KMS-11 (cell line): ENCODE measurements at regions not wholly inside any gene's neighbourhood (a gene's known extent, or its start where the extent isn't known, plus 50 kb on each side); places are given as distances from the start of the nearest gene placed in this dataset.
A peak's percentile ranks its signal among the peaks of the same experiment; 100 is the strongest.
"Not testable (repeated sequence)": the region's sequence is repeated elsewhere in the genome, so short reads cannot be mapped to it uniquely, and the experiment has no call there.

Source experiments
- H2AFZ ChIP-seq: fragments of 200-600 bp; sonication (generic); 2 replicates; pipeline ENCODE4 v1.6.1; 2016; ENCODE audit warnings: antibody characterized with exemption, mixed run types, low read depth
- H3K27ac ChIP-seq: fragments of 200-600 bp; sonication (generic); 2 replicates; pipeline ENCODE4 v1.6.1; 2016; ENCODE audit warnings: mild to moderate bottlenecking, mixed run types
- H3K27me3 ChIP-seq: fragments of 200-600 bp; sonication (generic); 2 replicates; pipeline ENCODE4 v1.6.1; 2017; ENCODE audit warnings: mild to moderate bottlenecking, low read depth, mixed run types, moderate library complexity; ENCODE audit not compliant: insufficient read depth
- H3K36me3 ChIP-seq: fragments of 200-600 bp; sonication (generic); 2 replicates; pipeline ENCODE4 v1.6.1; 2017; ENCODE audit warnings: mild to moderate bottlenecking, mixed run types; ENCODE audit not compliant: insufficient read depth
- H3K4me1 ChIP-seq: fragments of 200-600 bp; sonication (generic); 2 replicates; pipeline ENCODE4 v1.6.1; 2016; ENCODE audit warnings: mild to moderate bottlenecking, low read depth, mixed run types; ENCODE audit not compliant: poor library complexity, severe bottlenecking
- H3K4me2 ChIP-seq: fragments of 200-600 bp; sonication (generic); 2 replicates; pipeline ENCODE4 v1.7.0; 2016; ENCODE audit warnings: mild to moderate bottlenecking, mixed run types
- H3K4me3 ChIP-seq: fragments of 200-600 bp; sonication (generic); IDR thresholded peaks from 2 replicates; pipeline ENCODE4 v1.6.1; 2017; ENCODE audit warnings: low read depth, low read length, mixed read lengths; ENCODE audit not compliant: insufficient read depth
- H3K79me2 ChIP-seq: fragments of 200-600 bp; sonication (generic); 2 replicates; pipeline ENCODE4 v1.6.1; 2016; ENCODE audit warnings: low read depth, mixed run types; ENCODE audit not compliant: insufficient read depth
- H3K9ac ChIP-seq: fragments of 200-600 bp; sonication (generic); 2 replicates; pipeline ENCODE4 v1.6.1; 2016; ENCODE audit warnings: mild to moderate bottlenecking, mixed run types
- H4K20me1 ChIP-seq: fragments of 200-600 bp; sonication (generic); 2 replicates; pipeline ENCODE4 v1.6.1; 2016; ENCODE audit warnings: mild to moderate bottlenecking, mixed run types; ENCODE audit not compliant: insufficient read depth
- TF ChIP-seq, protein P1 (sequence below): fragments of 200-600 bp; sonication (generic); conservative IDR thresholded peaks from 2 replicates; pipeline ENCODE4 v1.6.1; 2017; ENCODE audit warnings: low read depth, mild to moderate bottlenecking, antibody characterized with exemption, low read length, moderate library complexity, mixed read lengths

DNA sequence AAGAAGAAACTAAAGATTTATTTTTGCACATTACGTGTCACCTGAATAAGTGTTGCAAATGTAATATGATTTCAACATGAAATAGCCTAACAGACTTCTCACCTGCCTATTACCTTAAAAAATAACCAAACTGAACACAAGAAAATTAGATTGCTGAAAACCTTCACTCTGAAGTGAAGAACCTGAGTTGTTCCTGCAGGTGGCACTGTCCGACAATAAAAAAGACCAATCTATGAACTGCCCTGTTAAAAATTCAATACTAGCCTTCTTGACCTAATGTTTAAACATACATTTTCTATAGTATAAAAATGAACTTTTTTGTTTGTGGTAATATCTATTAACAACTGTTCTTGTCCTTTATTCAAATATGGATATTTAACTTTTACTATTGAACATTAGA is 69.2 kb upstream of the PNPLA4 start:
- H3K27me3 ChIP-seq = no peaks in the 10 kb centered on the region
- TF ChIP-seq, protein P1, sequence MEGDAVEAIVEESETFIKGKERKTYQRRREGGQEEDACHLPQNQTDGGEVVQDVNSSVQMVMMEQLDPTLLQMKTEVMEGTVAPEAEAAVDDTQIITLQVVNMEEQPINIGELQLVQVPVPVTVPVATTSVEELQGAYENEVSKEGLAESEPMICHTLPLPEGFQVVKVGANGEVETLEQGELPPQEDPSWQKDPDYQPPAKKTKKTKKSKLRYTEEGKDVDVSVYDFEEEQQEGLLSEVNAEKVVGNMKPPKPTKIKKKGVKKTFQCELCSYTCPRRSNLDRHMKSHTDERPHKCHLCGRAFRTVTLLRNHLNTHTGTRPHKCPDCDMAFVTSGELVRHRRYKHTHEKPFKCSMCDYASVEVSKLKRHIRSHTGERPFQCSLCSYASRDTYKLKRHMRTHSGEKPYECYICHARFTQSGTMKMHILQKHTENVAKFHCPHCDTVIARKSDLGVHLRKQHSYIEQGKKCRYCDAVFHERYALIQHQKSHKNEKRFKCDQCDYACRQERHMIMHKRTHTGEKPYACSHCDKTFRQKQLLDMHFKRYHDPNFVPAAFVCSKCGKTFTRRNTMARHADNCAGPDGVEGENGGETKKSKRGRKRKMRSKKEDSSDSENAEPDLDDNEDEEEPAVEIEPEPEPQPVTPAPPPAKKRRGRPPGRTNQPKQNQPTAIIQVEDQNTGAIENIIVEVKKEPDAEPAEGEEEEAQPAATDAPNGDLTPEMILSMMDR = peak; percentile 45; the same call in 1 of the 2 replicates
- H3K79me2 ChIP-seq = no peaks in the 10 kb centered on the region
- H2AFZ ChIP-seq = no peak overlapping the region
- H3K27ac ChIP-seq = no peak overlapping the region
- no peak overlapping the region for H3K9ac ChIP-seq
- H3K36me3 ChIP-seq = no peaks in the 10 kb centered on the region
- no peaks in the 10 kb centered on the region for H4K20me1 ChIP-seq
- no peak overlapping the region for H3K4me2 ChIP-seq
- no peak overlapping the region for H3K4me3 ChIP-seq
- H3K4me1 ChIP-seq = no peaks in the 10 kb centered on the region

- no peaks in the 10 kb centered on the region for H3K27me3 ChIP-seq
- H3K27ac ChIP-seq = no peak overlapping the region
- TF ChIP-seq, protein P1 = no peak
- no peak overlapping the region for H3K9ac ChIP-seq
- H3K79me2 ChIP-seq = no peaks in the 10 kb centered on the region
- H4K20me1 ChIP-seq = no peaks in the 10 kb centered on the region
- H3K36me3 ChIP-seq = no peaks in the 10 kb centered on the region
- no peak overlapping the region for H2AFZ ChIP-seq
- H3K4me3 ChIP-seq = no peak overlapping the region
- H3K4me1 ChIP-seq = no peaks in the 10 kb centered on the region
- no peak overlapping the region for H3K4me2 ChIP-seq
These were observed 66.7 kb upstream of the PNPLA4 start for GRCh38 chrX:7993873-7994272.

DNA sequence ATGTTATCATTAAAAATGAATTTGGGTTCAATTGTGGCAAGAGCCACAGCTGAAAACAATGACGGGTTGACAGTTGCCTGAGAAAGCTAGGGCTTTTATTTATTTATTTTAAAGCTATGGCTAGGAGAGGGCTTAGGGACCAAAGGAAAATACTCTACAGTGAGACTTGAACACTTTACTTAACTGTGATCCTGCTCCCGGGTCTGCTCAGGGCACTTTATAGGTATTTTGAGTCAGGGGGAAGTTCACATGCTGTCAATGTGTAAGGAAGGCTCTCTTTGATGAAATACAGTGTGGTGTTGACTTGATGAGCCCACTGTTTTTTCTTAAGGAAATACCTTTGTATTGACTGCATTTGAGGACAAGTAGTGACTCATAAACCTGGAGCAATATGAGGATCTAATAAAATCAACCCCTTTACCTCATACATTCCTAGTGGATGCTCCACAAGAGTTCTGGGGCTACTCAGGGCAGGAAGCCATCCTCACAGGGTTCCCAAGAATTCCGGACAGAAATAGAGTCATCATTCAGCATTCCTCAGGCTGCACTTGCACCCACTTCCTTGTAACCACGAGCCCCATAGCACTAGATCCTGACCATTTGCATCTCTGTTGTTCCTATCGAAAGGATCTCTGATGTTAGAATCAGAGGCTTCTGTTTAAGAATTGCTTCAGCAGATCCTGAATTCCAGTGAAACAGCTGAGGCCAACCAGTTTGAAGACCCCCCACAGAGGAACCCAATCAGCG is 61.0 kb upstream of the PNPLA4 start:
- not testable (repeated sequence) for H3K79me2 ChIP-seq, H3K27ac ChIP-seq, H4K20me1 ChIP-seq, H3K4me1 ChIP-seq, H3K4me3 ChIP-seq, H3K27me3 ChIP-seq, H3K4me2 ChIP-seq, H2AFZ ChIP-seq, H3K36me3 ChIP-seq, H3K9ac ChIP-seq

DNA sequence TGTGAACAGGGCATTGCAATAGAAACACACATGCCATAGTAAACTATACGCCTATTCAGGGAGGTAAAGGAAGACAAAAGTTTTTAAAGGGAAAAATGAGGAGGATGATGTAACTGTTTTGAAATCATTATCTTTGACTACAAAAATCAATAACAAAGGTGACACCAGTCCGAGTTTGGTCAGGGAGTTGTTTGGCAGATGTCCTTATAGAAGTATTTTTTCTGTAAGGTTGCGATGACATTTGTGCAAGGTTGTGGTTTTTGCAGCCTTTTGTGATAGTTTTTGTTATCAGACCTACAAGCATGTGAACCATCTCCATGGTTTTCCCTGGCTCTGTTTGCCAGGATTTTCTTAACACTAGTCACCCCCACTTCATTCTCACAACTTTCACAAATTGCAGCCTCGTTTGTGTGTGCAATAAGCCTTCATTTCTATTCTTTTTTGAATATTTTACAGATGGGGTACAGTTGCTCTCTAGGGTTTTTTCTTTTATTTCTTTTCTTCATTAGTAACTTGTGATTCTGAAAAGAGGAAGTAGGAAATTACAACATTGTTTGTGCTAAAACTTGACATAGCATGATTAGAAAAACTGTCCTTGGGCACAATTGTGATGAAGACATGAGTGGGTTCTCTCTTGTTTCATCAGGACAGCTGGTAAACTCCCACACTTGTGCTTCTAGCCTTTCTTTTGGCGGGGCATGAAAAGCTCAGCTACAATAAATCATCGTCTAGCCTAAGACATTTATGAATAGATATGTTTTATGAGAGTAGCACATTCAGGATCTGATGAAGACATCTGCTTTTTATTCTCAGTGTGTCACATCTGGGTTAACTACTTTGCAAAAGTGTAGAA is 60.2 kb upstream of the PNPLA4 start:
- H3K27ac ChIP-seq = no peak overlapping the region
- H3K27me3 ChIP-seq = no peaks in the 10 kb centered on the region
- no peaks in the 10 kb centered on the region for H3K4me1 ChIP-seq
- H3K4me3 ChIP-seq = no peak overlapping the region
- no peaks in the 10 kb centered on the region for H3K36me3 ChIP-seq
- TF ChIP-seq, protein P1 = no peak
- no peaks in the 10 kb centered on the region for H4K20me1 ChIP-seq
- no peak overlapping the region for H3K4me2 ChIP-seq
- H3K9ac ChIP-seq = no peak overlapping the region
- no peak overlapping the region for H2AFZ ChIP-seq
- no peaks in the 10 kb centered on the region for H3K79me2 ChIP-seq

GRCh38 chrX:7986738-7987137 is 59.5 kb upstream of the PNPLA4 start:
- H3K36me3 ChIP-seq, H3K27ac ChIP-seq, H3K27me3 ChIP-seq, H3K9ac ChIP-seq, H4K20me1 ChIP-seq, H3K79me2 ChIP-seq, H3K4me2 ChIP-seq, H3K4me3 ChIP-seq, H2AFZ ChIP-seq, H3K4me1 ChIP-seq: not testable (repeated sequence)
